ENCODE measurements at regions not wholly inside any gene's neighbourhood (a gene's known extent, or its start where the extent isn't known, plus 50 kb on each side); places are given as distances from the start of the nearest gene placed in this dataset.

DNA sequence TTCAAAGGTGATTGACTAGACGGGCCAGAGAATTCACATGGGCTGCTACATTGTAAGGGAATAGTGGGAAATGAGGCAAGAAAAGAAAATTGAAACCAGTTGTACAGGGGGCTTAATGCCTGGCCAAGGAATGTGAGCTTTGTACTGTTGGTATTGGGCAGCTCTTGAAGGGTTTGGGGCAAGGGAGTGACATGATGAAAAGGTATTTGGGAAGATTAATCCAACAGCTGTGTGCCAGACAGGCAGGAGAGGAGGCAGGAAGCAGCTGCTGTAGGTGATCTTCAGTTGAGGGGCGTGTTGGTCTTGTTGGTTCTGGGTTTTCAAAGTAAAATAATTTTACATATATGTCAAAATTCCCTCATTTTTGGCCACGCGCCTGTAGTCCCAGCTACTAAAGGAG lies 384.5 kb upstream of the TENM3 start:
- DNase-seq (ENCODE audit: low spot score in 2 of 2), result no peak
- Histone ChIP-seq H3K9me3 (no peaks in the 10 kb centered on the region), H3K27ac (no peak overlapping the region), H3K36me3 (no peaks in the 10 kb centered on the region), H3K4me1 (peaks cover 4% of the 10 kb centered on the region), H3K27me3 (peaks cover 2% of the 10 kb centered on the region), H3K4me3 (no peak overlapping the region)
- TF ChIP-seq, protein P1, sequence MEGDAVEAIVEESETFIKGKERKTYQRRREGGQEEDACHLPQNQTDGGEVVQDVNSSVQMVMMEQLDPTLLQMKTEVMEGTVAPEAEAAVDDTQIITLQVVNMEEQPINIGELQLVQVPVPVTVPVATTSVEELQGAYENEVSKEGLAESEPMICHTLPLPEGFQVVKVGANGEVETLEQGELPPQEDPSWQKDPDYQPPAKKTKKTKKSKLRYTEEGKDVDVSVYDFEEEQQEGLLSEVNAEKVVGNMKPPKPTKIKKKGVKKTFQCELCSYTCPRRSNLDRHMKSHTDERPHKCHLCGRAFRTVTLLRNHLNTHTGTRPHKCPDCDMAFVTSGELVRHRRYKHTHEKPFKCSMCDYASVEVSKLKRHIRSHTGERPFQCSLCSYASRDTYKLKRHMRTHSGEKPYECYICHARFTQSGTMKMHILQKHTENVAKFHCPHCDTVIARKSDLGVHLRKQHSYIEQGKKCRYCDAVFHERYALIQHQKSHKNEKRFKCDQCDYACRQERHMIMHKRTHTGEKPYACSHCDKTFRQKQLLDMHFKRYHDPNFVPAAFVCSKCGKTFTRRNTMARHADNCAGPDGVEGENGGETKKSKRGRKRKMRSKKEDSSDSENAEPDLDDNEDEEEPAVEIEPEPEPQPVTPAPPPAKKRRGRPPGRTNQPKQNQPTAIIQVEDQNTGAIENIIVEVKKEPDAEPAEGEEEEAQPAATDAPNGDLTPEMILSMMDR (IDR thresholded peaks at IDR 0.05), result no peak
- TF ChIP-seq EP300 (IDR thresholded peaks at IDR 0.05) (no peak), POLR2AphosphoS5 (IDR thresholded peaks at IDR 0.05) (no peak), POLR2A (IDR thresholded peaks at IDR 0.05) (no peak)
- WGBS, result 73% methylated on average over 4 of the region's 4 CpGs

DNA sequence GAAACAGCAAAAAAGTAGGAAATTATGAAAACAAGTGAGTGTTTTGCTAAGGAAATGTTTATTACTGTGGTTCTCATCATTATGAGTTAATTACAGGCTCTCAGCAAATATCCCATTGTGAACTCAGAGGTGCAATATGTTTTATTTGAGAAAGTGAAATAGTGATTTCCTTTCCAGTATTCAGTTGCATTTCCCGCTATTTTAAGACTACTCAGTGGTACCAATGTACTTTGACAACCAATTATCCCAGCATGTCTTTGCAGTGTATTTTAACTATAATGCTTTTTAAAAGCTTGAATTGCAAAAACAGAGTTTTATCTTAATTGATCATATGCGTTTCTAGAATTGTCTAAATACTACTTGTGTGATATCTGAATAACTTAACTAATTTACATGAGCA lies 383.8 kb upstream of the TENM3 start:
- Histone ChIP-seq H3K36me3 (no peaks in the 10 kb centered on the region), H3K27me3 (peaks cover 2% of the 10 kb centered on the region), H3K27ac (no peak overlapping the region), H3K9me3 (no peaks in the 10 kb centered on the region), H3K4me3 (no peak overlapping the region), H3K4me1 (peaks cover 4% of the 10 kb centered on the region)
- TF ChIP-seq, protein P1 (IDR thresholded peaks at IDR 0.05), result no peak
- TF ChIP-seq POLR2AphosphoS5 (IDR thresholded peaks at IDR 0.05) (no peak), EP300 (IDR thresholded peaks at IDR 0.05) (no peak), POLR2A (IDR thresholded peaks at IDR 0.05) (no peak)
- 70% methylated on average over 2 of the region's 2 CpGs for WGBS
- DNase-seq (ENCODE audit: low spot score in 2 of 2), result no peak

DNA sequence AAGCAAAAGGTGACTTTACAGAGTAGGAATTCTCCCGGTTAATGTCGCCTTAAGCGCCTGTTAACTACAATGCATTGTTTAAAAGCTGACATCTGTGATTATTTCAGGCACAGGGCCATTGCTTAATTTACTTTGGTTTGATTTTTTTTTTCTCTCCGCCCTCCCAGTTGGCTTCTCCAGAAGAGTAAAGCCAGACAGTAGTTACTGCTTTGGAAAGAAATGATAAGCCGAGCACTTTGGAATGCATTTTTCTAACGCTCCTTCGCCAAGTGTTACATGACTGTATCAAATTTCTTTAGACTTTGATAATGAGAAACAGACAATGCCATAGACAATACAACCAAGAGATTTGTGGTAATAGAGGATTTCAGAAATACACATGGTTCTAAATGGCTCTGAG lies 383.0 kb upstream of the TENM3 start:
- H3K27ac ChIP-seq, result no peak overlapping the region
- DNase-seq (ENCODE audit: low spot score in 2 of 2), result no peak
- TF ChIP-seq, protein P1 (IDR thresholded peaks at IDR 0.05), result no peak
- no peak for TF ChIP-seq POLR2A (IDR thresholded peaks at IDR 0.05)
- TF ChIP-seq EP300 (IDR thresholded peaks at IDR 0.05), result no peak
- TF ChIP-seq POLR2AphosphoS5 (IDR thresholded peaks at IDR 0.05), result no peak
- H3K4me1 ChIP-seq, result peaks cover 4% of the 10 kb centered on the region
- no peaks in the 10 kb centered on the region for H3K9me3 ChIP-seq
- 55% methylated on average over 7 of the region's 7 CpGs for WGBS
- H3K4me3 ChIP-seq, result no peak overlapping the region
- no peaks in the 10 kb centered on the region for H3K36me3 ChIP-seq
- H3K27me3 ChIP-seq, result peaks cover 2% of the 10 kb centered on the region

DNA sequence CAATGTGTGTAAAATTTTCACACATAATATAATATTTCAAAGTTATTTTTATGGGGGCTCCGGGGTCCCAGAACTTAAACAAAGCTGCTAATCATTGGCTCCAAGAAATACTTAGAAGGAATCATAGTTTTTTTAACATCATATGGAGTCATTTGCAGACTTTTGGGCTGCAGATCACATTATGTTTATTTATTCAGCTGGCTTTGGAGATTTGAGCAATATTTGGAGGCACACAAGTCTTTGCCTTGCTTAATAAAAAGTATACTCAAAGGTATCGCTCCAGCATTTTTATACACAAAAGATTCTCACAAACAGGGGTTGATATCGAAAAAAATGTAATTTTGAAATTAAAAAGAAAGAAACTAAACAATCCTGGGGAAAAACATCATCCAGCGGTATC lies 382.5 kb upstream of the TENM3 start:
- DNase-seq (ENCODE audit: low spot score in 2 of 2), result no peak
- Histone ChIP-seq H3K4me1 (peaks cover 4% of the 10 kb centered on the region), H3K36me3 (no peaks in the 10 kb centered on the region), H3K9me3 (no peaks in the 10 kb centered on the region), H3K27me3 (peaks cover 2% of the 10 kb centered on the region), H3K4me3 (no peak overlapping the region), H3K27ac (no peak overlapping the region)
- TF ChIP-seq POLR2A (IDR thresholded peaks at IDR 0.05) (no peak), EP300 (IDR thresholded peaks at IDR 0.05) (no peak), POLR2AphosphoS5 (IDR thresholded peaks at IDR 0.05) (no peak)
- TF ChIP-seq, protein P1 (IDR thresholded peaks at IDR 0.05), result no peak
- 79% methylated on average over 4 of the region's 4 CpGs for WGBS

DNA sequence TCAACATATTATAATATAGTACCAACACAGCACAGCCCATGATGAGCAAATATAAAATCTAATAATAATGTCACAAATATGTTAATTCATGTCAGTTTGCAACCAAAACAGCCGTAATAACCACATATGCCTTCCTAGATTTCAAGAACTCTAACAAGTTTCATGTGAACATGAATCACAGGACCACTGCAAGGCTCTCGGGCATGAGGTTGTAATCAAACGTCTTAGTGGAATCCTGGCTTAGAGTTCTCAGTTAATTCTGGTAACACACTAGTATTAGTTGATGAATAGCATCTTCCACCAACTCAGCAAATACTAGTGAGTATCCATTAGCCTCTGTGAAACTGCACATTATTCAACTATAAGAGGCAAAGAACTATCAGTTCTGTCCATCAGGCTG lies 379.3 kb upstream of the TENM3 start:
- H3K27ac ChIP-seq, result no peak overlapping the region
- no peaks in the 10 kb centered on the region for H3K27me3 ChIP-seq
- peaks cover 4% of the 10 kb centered on the region for H3K4me1 ChIP-seq
- DNase-seq (ENCODE audit: low spot score in 2 of 2), result no peak
- no peaks in the 10 kb centered on the region for H3K9me3 ChIP-seq
- no peak for TF ChIP-seq EP300 (IDR thresholded peaks at IDR 0.05)
- TF ChIP-seq POLR2AphosphoS5 (IDR thresholded peaks at IDR 0.05), result no peak
- TF ChIP-seq, protein P1 (IDR thresholded peaks at IDR 0.05), result no peak
- TF ChIP-seq POLR2A (IDR thresholded peaks at IDR 0.05), result no peak
- no peaks in the 10 kb centered on the region for H3K36me3 ChIP-seq
- H3K4me3 ChIP-seq, result no peak overlapping the region
- 73% methylated on average over 3 of the region's 3 CpGs for WGBS
